Hepatocyte (in vitro differentiated cells): ENCODE measurements at regions not wholly inside any gene's neighbourhood (a gene's known extent, or its start where the extent isn't known, plus 50 kb on each side); places are given as distances from the start of the nearest gene placed in this dataset.
"Not testable (repeated sequence)": the region's sequence is repeated elsewhere in the genome, so short reads cannot be mapped to it uniquely, and the experiment has no call there.

Experiments used
- EZH2 ChIP-seq: fragments of 200-600 bp; sonication (generic); IDR thresholded peaks from 2 replicates; pipeline ENCODE4 v1.6.1; 2016; ENCODE audit warnings: antibody characterized with exemption, mild to moderate bottlenecking, borderline replicate concordance
- TF ChIP-seq, protein P1 (sequence below): fragments of 200-600 bp; sonication (generic); IDR thresholded peaks from 2 replicates; pipeline ENCODE4 v1.5.1; 2016; ENCODE audit warnings: antibody characterized with exemption, mild to moderate bottlenecking; ENCODE audit not compliant: poor library complexity

- TF ChIP-seq, protein P1, sequence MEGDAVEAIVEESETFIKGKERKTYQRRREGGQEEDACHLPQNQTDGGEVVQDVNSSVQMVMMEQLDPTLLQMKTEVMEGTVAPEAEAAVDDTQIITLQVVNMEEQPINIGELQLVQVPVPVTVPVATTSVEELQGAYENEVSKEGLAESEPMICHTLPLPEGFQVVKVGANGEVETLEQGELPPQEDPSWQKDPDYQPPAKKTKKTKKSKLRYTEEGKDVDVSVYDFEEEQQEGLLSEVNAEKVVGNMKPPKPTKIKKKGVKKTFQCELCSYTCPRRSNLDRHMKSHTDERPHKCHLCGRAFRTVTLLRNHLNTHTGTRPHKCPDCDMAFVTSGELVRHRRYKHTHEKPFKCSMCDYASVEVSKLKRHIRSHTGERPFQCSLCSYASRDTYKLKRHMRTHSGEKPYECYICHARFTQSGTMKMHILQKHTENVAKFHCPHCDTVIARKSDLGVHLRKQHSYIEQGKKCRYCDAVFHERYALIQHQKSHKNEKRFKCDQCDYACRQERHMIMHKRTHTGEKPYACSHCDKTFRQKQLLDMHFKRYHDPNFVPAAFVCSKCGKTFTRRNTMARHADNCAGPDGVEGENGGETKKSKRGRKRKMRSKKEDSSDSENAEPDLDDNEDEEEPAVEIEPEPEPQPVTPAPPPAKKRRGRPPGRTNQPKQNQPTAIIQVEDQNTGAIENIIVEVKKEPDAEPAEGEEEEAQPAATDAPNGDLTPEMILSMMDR = not testable (repeated sequence)
- TF ChIP-seq EZH2 = not testable (repeated sequence)
Observed at GRCh38 chrX:466836-467235, 80.1 kb upstream of the PPP2R3B start.
